ENCODE measurements at regions not wholly inside any gene's neighbourhood (a gene's known extent, or its start where the extent isn't known, plus 50 kb on each side); places are given as distances from the start of the nearest gene placed in this dataset.

GRCh38 chr1:115186711-115187265 lies 97.5 kb upstream of the TSPAN2 start:
- TF ChIP-seq, protein P1, sequence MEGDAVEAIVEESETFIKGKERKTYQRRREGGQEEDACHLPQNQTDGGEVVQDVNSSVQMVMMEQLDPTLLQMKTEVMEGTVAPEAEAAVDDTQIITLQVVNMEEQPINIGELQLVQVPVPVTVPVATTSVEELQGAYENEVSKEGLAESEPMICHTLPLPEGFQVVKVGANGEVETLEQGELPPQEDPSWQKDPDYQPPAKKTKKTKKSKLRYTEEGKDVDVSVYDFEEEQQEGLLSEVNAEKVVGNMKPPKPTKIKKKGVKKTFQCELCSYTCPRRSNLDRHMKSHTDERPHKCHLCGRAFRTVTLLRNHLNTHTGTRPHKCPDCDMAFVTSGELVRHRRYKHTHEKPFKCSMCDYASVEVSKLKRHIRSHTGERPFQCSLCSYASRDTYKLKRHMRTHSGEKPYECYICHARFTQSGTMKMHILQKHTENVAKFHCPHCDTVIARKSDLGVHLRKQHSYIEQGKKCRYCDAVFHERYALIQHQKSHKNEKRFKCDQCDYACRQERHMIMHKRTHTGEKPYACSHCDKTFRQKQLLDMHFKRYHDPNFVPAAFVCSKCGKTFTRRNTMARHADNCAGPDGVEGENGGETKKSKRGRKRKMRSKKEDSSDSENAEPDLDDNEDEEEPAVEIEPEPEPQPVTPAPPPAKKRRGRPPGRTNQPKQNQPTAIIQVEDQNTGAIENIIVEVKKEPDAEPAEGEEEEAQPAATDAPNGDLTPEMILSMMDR (IDR thresholded peaks at IDR 0.05), result no peak
- TF ChIP-seq POLR2A (IDR thresholded peaks at IDR 0.05), result no peak
- Histone ChIP-seq H3K27ac (no peak overlapping the region), H3K9me3 (no peaks in the 10 kb centered on the region), H3K4me1 (no peaks in the 10 kb centered on the region), H3K36me3 (no peaks in the 10 kb centered on the region), H3K4me3 (no peak overlapping the region), H3K27me3 (no peaks in the 10 kb centered on the region)
- no peak for DNase-seq

DNA sequence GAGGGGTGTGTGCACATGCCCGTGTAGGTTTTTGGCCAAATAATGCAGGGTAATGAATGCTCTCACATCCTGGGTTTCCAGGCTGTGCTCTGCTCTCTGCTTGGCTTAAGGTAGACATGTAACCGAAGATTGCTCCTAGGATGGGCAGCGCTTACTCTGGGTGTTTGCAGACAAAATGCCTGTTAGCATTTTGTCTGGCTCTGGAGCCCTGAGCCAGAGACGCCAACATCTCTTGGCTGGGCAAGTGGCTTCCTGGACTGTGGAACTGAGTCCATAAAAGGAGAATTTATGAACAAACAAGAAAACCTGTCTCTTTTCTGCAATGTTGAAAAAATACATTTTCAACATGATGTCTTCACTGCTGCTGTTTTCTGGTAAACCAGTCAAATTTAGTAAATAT lies 96.0 kb upstream of the TSPAN2 start:
- DNase-seq, result no peak
- TF ChIP-seq POLR2A (IDR thresholded peaks at IDR 0.05), result no peak
- TF ChIP-seq, protein P1 (IDR thresholded peaks at IDR 0.05), result no peak
- Histone ChIP-seq H3K4me3 (no peak overlapping the region), H3K9me3 (no peaks in the 10 kb centered on the region), H3K36me3 (no peaks in the 10 kb centered on the region), H3K27ac (no peak overlapping the region), H3K27me3 (no peaks in the 10 kb centered on the region), H3K4me1 (no peaks in the 10 kb centered on the region)

DNA sequence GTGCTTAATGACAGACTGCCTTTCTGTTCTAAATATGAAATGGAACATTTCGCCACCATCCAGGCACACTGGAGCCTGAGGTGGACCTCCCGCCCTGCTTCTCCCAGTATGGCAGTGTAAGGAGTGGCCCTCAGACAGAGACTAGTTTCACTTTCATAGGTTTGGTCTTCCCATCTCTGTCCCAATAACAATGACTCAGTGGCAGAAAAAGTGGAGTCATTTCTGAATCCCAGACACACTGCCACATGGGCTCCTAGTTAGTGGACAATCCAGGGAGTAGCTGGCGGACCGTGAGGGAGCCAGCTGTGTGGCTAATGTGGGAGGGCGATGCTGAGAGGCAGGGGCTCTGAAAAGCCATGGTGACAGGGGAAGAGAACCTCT lies 95.6 kb upstream of the TSPAN2 start:
- TF ChIP-seq POLR2A (IDR thresholded peaks at IDR 0.05), result no peak
- TF ChIP-seq, protein P1 (IDR thresholded peaks at IDR 0.05), result no peak
- Histone ChIP-seq H3K4me1 (no peaks in the 10 kb centered on the region), H3K36me3 (no peaks in the 10 kb centered on the region), H3K4me3 (no peak overlapping the region), H3K27ac (no peak overlapping the region), H3K9me3 (no peaks in the 10 kb centered on the region), H3K27me3 (no peaks in the 10 kb centered on the region)
- no peak for DNase-seq

GRCh38 chr1:115184260-115184950 lies 95.1 kb upstream of the TSPAN2 start:
- TF ChIP-seq, protein P1 (IDR thresholded peaks at IDR 0.05), result no peak
- TF ChIP-seq POLR2A (IDR thresholded peaks at IDR 0.05), result no peak
- no peak overlapping the region for H3K4me3 ChIP-seq
- H3K36me3 ChIP-seq, result no peaks in the 10 kb centered on the region
- no peaks in the 10 kb centered on the region for H3K27me3 ChIP-seq
- H3K9me3 ChIP-seq, result no peaks in the 10 kb centered on the region
- no peak overlapping the region for H3K27ac ChIP-seq
- no peaks in the 10 kb centered on the region for H3K4me1 ChIP-seq
- no peak for DNase-seq

DNA sequence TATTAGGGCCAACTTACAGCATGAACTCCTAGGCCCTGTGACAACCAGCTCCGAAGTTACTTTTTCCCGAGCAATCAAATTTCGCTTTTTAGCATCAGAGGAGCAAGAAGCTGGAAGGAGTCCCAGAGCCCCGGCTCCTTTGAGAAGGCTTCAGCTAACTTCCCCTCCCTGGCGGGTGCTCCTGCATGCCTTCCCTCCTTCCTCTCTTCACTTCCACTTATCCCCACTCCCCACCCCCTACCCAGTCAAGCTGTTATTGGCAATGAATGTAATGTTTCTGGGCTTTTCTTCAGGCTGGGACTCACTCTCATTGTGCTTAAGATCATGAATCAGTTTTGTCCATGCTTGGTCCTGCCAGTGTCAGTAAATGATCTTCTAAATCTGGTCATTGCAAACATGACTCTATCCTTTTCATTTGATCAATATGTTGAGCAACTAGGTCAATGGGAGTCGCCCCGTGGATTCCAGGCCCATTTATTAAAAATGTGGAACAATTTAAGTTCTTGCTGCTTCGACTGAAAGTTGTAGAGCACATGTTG lies 94.5 kb upstream of the TSPAN2 start:
- no peaks in the 10 kb centered on the region for H3K4me1 ChIP-seq
- H3K27ac ChIP-seq, result no peak overlapping the region
- TF ChIP-seq POLR2A (IDR thresholded peaks at IDR 0.05), result no peak
- TF ChIP-seq, protein P1 (IDR thresholded peaks at IDR 0.05), result no peak
- H3K9me3 ChIP-seq, result no peaks in the 10 kb centered on the region
- no peaks in the 10 kb centered on the region for H3K27me3 ChIP-seq
- no peak overlapping the region for H3K4me3 ChIP-seq
- no peak for DNase-seq
- no peaks in the 10 kb centered on the region for H3K36me3 ChIP-seq

Data from Peyer's patch (tissue), 4 donors.